Globus pallidus (tissue), 1 donor: ENCODE measurements at regions not wholly inside any gene's neighbourhood (a gene's known extent, or its start where the extent isn't known, plus 50 kb on each side); places are given as distances from the start of the nearest gene placed in this dataset.

Source experiments
- DNase-seq: peaks from one replicate; pipeline ENCODE4 v3.0.0-alpha.2; 2015; ENCODE audit warnings: low spot score

- no peak for DNase-seq
These were observed 297.9 kb downstream of the NDFIP2 start for GRCh38 chr13:79778741-79779460.

- no peak for DNase-seq
These were observed 296.5 kb downstream of the NDFIP2 start for GRCh38 chr13:79777504-79777903.

GRCh38 chr13:79776531-79777295 lies 295.8 kb downstream of the NDFIP2 start:
- no peak for DNase-seq

GRCh38 chr13:79775830-79776229 lies 294.9 kb downstream of the NDFIP2 start:
- DNase-seq: peak; percentile 72

- no peak for DNase-seq
These were observed 291.9 kb downstream of the NDFIP2 start for GRCh38 chr13:79772811-79773210.

- DNase-seq: no peak
These were observed 290.5 kb downstream of the NDFIP2 start for GRCh38 chr13:79771493-79771892.

- DNase-seq: no peak
These were observed 289.1 kb downstream of the NDFIP2 start for GRCh38 chr13:79770056-79770455.

- DNase-seq: no peak
These were observed 286.2 kb downstream of the NDFIP2 start for GRCh38 chr13:79767126-79767525.

- no peak for DNase-seq
These were observed 284.4 kb downstream of the NDFIP2 start for GRCh38 chr13:79765331-79765730.

GRCh38 chr13:79749984-79750551 lies 269.1 kb downstream of the NDFIP2 start:
- DNase-seq: no peak

GRCh38 chr13:79749566-79749965 lies 268.6 kb downstream of the NDFIP2 start:
- no peak for DNase-seq

GRCh38 chr13:79745081-79745480 lies 264.1 kb downstream of the NDFIP2 start:
- no peak for DNase-seq

- no peak for DNase-seq
These were observed 262.0 kb downstream of the NDFIP2 start for GRCh38 chr13:79742923-79743322.

- no peak for DNase-seq
These were observed 260.0 kb downstream of the NDFIP2 start for GRCh38 chr13:79740991-79741390.

GRCh38 chr13:79736356-79736755 lies 255.4 kb downstream of the NDFIP2 start:
- no peak for DNase-seq

GRCh38 chr13:79735228-79735627 lies 254.3 kb downstream of the NDFIP2 start:
- no peak for DNase-seq

GRCh38 chr13:79727086-79727485 lies 246.1 kb downstream of the NDFIP2 start:
- no peak for DNase-seq

GRCh38 chr13:79725841-79726240 lies 244.9 kb downstream of the NDFIP2 start:
- no peak for DNase-seq

- no peak for DNase-seq
These were observed 243.6 kb downstream of the NDFIP2 start for GRCh38 chr13:79724348-79725103.

GRCh38 chr13:79723519-79724024 lies 242.6 kb downstream of the NDFIP2 start:
- peak; percentile 3 for DNase-seq

GRCh38 chr13:79722885-79723445 lies 242.0 kb downstream of the NDFIP2 start:
- no peak for DNase-seq

- DNase-seq: no peak
These were observed 235.2 kb downstream of the NDFIP2 start for GRCh38 chr13:79716191-79716590.
